ENCODE measurements at regions not wholly inside any gene's neighbourhood (a gene's known extent, or its start where the extent isn't known, plus 50 kb on each side); places are given as distances from the start of the nearest gene placed in this dataset.

DNA sequence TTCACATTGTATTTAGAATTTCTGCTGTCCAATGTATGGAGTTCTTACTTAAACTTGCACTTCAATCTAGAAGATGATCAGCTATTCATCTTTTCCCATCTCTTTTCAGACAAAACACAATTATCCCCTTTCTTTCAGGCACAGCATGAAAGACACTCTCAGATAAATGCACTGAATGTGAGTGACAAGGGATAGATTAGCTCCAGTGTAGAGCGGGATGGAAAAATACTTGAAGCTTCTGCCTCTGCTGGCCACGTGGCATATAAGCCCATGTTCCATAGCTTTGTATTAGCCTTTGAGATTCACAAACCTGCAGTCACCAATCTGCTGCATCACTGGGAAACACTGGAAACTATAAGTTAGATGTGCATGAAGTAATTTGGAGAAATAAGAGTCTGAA, 162.2 kb upstream of the FAM3C start:
- BruUV-seq (replicated peaks): no TSS peak
- ChIA-PET POLR2A (ENCODE audit: low non-redundant PET) (no interaction called here), CTCF (interaction anchor here (0.6 to 1.3 kb wide), 3 partner anchors 11 to 189 kb away, joined by 3 to 5 read pairs (median 3); no protein-coding TSS in a partner anchor)
- no peak overlapping the region for H3K4me3 ChIP-seq (ENCODE audit: low read depth, low read length, poor library complexity, severe bottlenecking)
- no peaks in the 10 kb centered on the region for H3K36me3 ChIP-seq (ENCODE audit: insufficient read depth, low read length, poor library complexity, severe bottlenecking)
- H3K27ac ChIP-seq (ENCODE audit: low read depth, low read length, poor library complexity, severe bottlenecking): no peak overlapping the region
- H3K27me3 ChIP-seq (replicated peaks; ENCODE audit: insufficient read depth, low read depth, low read length, poor library complexity): no peaks in the 10 kb centered on the region
- TF ChIP-seq, protein P1, sequence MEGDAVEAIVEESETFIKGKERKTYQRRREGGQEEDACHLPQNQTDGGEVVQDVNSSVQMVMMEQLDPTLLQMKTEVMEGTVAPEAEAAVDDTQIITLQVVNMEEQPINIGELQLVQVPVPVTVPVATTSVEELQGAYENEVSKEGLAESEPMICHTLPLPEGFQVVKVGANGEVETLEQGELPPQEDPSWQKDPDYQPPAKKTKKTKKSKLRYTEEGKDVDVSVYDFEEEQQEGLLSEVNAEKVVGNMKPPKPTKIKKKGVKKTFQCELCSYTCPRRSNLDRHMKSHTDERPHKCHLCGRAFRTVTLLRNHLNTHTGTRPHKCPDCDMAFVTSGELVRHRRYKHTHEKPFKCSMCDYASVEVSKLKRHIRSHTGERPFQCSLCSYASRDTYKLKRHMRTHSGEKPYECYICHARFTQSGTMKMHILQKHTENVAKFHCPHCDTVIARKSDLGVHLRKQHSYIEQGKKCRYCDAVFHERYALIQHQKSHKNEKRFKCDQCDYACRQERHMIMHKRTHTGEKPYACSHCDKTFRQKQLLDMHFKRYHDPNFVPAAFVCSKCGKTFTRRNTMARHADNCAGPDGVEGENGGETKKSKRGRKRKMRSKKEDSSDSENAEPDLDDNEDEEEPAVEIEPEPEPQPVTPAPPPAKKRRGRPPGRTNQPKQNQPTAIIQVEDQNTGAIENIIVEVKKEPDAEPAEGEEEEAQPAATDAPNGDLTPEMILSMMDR (conservative IDR thresholded peaks at IDR 0.05; ENCODE audit: low read depth, low read length): peak; percentile 41
- TF ChIP-seq EZH2 (IDR thresholded peaks at IDR 0.05; ENCODE audit: borderline replicate concordance, low read depth, low read length, poor library complexity, severe bottlenecking): no peak
- H3K4me1 ChIP-seq (ENCODE audit: insufficient read depth, low read length, poor library complexity, severe bottlenecking): peaks cover 4% of the 10 kb centered on the region
- intact Hi-C loops (cut with micrococcal nuclease; ENCODE audit: unreplicated experiment): no loop called here
- DNase-seq (ENCODE audit: low spot score): peak; percentile 77
- no peaks in the 10 kb centered on the region for H3K9me3 ChIP-seq (ENCODE audit: low read depth, low read length, poor library complexity, severe bottlenecking)

DNA sequence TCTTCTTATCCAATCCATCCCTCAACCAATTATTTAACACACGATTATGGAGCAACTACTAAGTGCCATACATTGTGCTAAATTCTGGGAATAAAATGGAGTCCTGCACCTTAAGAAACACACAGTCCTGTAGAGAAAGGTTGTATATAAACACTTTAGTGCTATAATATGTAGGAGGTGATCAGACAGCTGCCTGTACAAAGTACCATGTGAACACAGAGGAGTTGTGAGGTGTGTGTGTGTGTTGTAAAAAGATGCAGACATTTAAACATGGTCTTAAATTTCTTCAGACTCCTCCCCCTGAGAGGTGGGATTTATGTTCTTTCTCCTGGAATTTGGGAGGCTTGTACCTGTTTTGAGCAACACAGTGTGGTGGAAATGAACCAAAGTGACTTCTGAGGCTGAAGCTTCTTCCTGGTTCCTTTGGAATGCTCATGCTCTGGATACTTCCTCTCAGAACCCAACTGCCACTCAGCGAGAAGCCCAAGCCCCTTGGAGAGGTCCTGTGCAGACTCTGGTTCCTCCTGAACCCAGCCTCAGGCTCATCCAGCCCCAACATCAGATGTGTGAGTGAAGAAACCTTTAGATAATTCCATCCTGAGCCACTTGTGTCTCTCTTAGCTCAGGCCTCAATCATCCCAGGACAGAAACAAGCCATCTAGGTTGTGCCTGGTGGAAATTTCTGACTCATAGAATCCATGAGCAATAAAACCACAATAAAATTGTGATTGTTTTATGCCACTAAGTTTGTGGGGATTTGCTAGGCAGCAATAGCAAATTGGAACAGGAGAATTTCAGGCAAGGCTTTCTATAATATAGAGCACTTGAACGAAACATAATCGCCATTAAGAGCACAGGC, 161.2 kb upstream of the FAM3C start:
- intact Hi-C loops (cut with micrococcal nuclease; ENCODE audit: unreplicated experiment): no loop called here

DNA sequence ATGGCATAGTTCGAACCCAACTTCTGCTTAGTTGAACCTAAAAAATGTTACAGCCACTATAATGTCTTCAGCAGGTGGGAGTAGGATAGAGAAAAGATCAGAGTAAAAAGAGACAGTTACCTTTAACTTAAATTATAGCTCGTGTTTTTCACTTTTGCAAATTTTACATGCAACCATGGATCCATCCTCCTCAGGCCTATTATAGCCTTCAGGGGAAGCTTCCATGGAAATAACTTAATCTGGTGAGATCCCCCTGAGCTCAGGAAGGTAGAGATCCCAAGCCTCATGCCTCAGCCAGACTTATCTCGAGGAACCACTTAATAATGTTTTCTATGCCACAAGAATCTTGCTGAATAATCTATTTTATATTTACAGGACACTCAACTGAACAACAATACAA, 159.4 kb upstream of the FAM3C start:
- BruUV-seq (replicated peaks): no TSS peak
- Histone ChIP-seq H3K9me3 (ENCODE audit: low read depth, low read length, poor library complexity, severe bottlenecking) (no peaks in the 10 kb centered on the region), H3K27ac (ENCODE audit: low read depth, low read length, poor library complexity, severe bottlenecking) (no peak overlapping the region), H3K36me3 (ENCODE audit: insufficient read depth, low read length, poor library complexity, severe bottlenecking) (no peaks in the 10 kb centered on the region), H3K27me3 (replicated peaks; ENCODE audit: insufficient read depth, low read depth, low read length, poor library complexity) (no peaks in the 10 kb centered on the region), H3K4me3 (ENCODE audit: low read depth, low read length, poor library complexity, severe bottlenecking) (no peak overlapping the region), H3K4me1 (ENCODE audit: insufficient read depth, low read length, poor library complexity, severe bottlenecking) (peaks cover 4% of the 10 kb centered on the region)
- POLR2A ChIA-PET (ENCODE audit: low non-redundant PET): no interaction called here
- DNase-seq (ENCODE audit: low spot score): no peak
- CTCF ChIA-PET: no interaction called here
- intact Hi-C loops (cut with micrococcal nuclease; ENCODE audit: unreplicated experiment): no loop called here
- no peak for TF ChIP-seq EZH2 (IDR thresholded peaks at IDR 0.05; ENCODE audit: borderline replicate concordance, low read depth, low read length, poor library complexity, severe bottlenecking)
- TF ChIP-seq, protein P1 (conservative IDR thresholded peaks at IDR 0.05; ENCODE audit: low read depth, low read length): no peak

More for the DNA sequence above, 161.2 kb upstream of the FAM3C start:
- no peak for DNase-seq (ENCODE audit: low spot score)
- no peak for TF ChIP-seq EZH2 (IDR thresholded peaks at IDR 0.05; ENCODE audit: borderline replicate concordance, low read depth, low read length, poor library complexity, severe bottlenecking)
- TF ChIP-seq, protein P1 (conservative IDR thresholded peaks at IDR 0.05; ENCODE audit: low read depth, low read length): no peak
- no peak overlapping the region for H3K4me3 ChIP-seq (ENCODE audit: low read depth, low read length, poor library complexity, severe bottlenecking)
- no peak overlapping the region for H3K27ac ChIP-seq (ENCODE audit: low read depth, low read length, poor library complexity, severe bottlenecking)
- POLR2A ChIA-PET (ENCODE audit: low non-redundant PET): no interaction called here
- H3K4me1 ChIP-seq (ENCODE audit: insufficient read depth, low read length, poor library complexity, severe bottlenecking): peaks cover 4% of the 10 kb centered on the region
- H3K27me3 ChIP-seq (replicated peaks; ENCODE audit: insufficient read depth, low read depth, low read length, poor library complexity): no peaks in the 10 kb centered on the region
- CTCF ChIA-PET: interaction anchor here (1.3 kb wide), 1 partner anchor 10 kb away, joined by 3 read pairs; no protein-coding TSS in a partner anchor
- no peaks in the 10 kb centered on the region for H3K36me3 ChIP-seq (ENCODE audit: insufficient read depth, low read length, poor library complexity, severe bottlenecking)
- no TSS peak for BruUV-seq (replicated peaks)
- no peaks in the 10 kb centered on the region for H3K9me3 ChIP-seq (ENCODE audit: low read depth, low read length, poor library complexity, severe bottlenecking)

Data from A673 (cell line).